NCI-H1436 (cell line): ENCODE measurements at regions not wholly inside any gene's neighbourhood (a gene's known extent, or its start where the extent isn't known, plus 50 kb on each side); places are given as distances from the start of the nearest gene placed in this dataset.

ENCODE experiments used
- DNase-seq: peaks from one replicate; lab custom pipeline; 2025; lab: John Stamatoyannopoulos, UW

DNA sequence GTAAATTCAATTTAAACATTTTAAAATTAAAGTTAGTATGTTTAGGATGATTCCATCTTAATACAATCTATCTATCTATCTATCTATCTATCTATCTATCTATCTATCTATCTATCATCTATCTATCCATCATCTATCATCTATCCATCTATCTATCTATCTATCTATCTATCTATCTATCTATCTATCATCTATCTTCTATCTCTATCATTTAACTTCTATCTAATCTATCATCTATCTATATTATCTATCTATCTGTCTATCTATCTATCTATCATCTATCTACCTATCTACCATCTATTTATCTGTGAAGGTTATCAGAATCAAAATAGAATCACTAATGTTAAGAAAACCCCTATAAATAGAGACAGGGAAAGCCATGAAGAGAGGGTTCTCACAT lies 78.3 kb downstream of the RAMP3 start:
- no peak for DNase-seq

DNA sequence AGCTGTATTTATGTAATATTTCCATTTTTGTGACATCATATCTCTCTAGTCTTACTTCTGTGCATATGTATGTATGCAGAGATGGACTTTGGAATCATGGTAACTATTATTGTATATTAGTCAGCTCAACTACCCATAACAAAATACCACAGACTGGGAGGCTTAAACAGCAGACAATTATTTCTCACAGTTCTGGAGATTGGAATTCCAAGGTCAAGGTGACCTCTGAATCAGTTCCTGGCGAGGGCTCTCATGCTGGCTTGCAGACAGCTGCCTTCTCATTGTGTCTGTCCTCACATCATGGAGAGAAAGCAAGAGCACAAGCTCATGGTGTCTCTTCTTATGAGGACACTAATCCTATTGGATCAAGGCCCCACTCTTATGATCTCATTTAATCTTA lies 79.1 kb downstream of the RAMP3 start:
- no peak for DNase-seq

DNA sequence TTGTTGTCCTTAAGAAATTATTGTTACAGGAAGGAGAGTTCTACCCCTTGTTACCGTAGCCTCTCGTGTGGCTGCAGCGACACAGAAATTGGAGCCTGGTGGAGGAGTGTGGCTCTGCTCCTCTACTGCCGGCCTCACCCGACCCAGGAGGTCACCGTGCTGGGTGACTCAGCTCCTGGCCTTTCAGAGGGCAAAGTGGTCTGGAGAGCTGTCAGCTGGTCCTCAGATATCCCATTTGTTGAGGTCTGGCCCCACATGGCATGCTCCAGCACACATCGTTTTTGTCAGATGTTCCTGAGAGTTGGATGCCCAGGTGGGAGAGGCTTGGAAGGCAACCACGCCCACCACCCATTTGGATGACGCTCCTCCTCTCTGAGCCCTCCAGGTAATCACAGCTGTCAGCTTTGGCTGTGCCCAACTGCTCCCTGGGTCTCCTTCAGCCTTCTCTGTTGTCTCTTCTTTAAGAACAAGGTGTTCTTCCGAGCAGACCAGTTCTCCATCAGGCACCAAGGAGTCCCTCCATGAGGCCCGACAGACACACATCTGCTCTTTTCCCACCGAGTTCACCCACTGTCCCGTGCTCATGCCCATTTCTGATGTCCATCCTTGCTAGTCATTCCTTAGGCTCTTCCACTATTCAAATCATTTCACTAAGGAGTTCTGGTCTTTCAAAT lies 80.3 kb downstream of the RAMP3 start:
- no peak for DNase-seq

DNA sequence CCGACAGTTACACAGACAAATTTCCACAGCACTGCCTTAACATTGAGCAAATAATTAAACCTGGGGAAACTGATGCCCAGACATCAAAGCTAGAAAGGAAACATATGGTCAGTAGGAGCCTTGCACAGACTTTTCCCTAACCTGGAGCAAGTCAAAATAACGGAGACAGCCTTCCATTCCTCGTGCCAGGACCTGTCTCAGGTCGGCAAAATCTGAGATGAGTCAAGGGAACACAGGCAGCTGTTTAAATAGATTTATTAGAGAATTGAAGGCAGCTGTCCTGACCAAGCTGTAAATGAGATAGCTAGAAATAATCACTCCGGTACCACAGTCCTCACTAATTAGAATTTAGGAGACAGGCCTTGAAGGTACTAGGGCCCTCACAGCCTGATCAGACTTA lies 81.2 kb downstream of the RAMP3 start:
- no peak for DNase-seq

DNA sequence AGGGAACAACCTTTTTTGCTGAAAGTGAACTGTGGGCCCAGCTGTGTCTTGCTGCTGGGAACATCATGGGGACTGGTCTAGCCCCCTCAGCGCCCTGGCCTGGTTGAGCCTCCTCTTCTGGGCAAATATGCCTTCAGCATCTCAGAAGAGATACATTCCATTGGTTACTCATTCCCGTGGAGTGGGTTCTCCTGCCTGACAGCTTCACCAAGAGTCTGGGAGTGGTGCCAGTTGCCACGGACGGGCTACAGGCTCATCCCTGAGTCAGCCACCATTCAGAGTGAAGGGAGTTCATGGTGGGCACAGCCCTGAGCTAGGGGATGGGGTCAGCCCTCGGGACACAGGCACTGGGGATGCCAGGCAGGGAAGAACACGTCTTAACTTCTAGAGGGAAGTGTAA lies 81.9 kb downstream of the RAMP3 start:
- DNase-seq: no peak

DNA sequence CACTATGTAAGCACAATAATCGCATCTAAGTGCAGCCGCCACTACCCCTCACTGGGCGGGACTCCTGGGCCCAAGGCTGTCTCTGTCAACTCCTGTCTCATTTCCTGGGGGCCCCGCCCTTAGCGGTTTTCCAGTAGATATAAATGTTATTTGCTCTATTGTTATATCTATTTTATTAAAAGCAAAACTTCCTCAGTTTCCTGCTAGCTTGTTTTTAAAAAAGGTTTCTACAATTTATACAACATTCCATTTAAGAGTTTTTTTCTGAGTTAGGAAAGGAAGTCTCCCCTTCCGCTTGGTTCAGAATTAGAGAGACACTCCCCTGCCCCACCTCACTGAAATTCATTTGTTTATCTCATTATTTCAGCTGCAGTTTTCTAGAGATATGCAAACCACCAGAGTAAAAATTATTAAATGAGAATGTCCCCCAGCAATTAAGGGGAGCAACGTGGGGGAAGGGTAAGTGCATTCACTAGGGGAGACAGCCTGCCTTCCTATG lies 82.7 kb downstream of the RAMP3 start:
- no peak for DNase-seq

DNA sequence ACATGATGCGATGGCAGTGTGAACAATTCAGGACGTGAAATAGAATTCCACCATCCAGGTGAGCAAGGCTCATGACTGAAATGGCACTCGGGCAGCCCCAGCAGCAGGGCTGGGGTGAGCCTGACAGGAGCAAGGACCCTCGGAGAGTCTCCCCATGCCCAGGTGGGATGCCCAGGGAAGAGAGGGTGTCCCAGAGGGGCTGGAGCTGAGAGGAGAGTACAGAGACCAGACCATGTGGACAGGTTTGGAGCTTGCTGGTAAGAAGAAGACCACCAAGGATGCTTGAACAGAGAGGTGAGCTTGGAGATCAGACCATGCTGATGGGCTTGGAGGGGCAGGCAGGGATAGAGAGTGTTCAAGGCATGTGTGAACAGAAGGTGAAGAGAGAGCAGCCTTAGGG lies 83.3 kb downstream of the RAMP3 start:
- DNase-seq: no peak

DNA sequence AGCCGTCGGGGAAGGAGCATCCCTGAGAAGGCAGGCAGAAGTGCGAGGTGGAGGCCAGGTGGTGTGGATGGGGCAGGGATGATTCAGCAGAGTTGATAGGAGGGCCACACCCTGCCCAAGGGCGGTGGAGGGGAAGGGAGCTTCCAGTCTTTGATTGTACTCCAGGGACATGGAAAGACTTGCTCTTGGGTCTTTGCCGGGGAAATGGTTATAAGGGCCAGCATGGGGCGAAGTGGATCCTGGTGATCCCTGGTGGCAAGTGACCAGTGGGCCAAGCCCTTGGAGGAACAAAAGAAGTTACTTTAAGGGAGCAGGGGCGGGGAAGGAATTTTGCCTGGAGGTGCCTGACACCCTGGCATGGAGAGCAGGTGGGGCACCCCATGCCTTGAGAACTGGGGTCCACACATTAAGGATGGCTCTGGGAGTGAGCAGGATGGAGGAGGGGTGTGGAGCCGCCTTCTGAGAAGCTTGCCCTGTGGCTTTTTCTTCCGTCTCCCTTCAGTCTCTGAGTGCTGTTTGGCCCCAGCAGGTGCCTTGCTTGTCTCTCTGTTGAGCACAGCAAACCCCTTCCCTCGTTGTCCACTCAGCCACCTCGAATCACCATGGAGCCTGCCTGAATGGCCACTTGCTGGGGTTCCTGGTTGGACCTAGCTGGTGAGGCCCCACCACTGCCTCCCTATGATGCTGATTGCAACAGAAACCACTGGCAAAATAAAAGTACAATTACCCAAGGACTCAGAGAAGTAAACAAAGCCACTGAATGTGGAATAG lies 83.9 kb downstream of the RAMP3 start:
- DNase-seq: no peak

DNA sequence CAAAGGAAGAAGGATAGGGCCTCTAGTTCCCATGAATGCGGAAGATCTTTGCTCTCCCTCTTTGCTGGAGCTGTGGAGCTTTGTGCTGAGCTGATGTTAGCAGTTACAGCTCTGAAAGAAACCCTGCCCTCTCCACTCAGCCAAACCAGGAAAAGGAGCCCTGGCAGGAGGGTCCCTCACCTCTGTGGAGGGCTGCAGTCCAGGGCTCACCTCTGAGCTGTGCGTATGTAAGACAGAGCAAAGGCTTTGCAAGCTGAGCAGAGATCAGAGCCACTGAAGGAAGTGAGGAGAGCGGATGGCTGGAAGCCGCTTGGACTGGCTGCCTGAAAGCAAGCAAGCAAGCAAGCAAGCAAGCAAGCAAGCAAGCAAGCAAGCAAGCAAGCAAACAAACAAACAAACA lies 84.7 kb downstream of the RAMP3 start:
- DNase-seq: no peak

DNA sequence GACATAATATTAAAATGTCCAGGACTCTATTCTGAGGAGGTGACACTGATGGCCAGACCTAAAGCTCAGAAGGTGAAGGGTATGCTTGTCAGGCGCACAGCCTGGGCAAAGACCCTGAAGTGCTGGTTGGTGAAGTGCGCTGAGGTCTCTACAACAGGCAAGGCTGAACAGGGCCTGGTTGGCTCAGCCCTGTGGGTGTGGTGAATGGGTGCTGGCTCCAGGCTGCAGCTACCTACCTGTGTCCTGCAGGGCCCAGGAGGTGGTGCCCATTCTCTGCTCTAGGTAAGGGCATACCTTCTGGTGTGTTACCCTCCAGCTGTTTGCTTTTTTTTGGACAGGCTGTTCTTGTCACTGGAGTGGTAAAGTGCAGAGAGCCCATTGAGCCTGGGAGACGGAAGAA lies 85.1 kb downstream of the RAMP3 start:
- DNase-seq: no peak

DNA sequence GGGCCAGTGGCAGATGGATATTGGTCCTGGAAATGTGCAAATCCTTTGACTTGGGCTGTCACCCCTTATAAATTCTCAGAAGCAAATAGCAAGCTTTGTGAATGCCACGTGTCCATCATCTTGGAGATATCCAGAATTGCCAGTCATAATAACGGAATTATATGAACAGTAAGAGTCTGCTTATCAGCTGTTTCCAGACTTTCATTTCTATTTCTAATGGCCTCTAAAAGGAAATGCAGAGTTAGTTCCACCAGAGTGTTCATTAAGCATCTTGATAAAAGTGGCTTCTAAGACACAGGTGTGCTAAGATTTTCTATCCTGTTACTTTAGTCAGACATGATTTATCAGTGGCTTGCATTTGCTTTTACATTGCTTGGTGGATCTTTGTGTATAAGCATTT lies 87.4 kb downstream of the RAMP3 start:
- no peak for DNase-seq

DNA sequence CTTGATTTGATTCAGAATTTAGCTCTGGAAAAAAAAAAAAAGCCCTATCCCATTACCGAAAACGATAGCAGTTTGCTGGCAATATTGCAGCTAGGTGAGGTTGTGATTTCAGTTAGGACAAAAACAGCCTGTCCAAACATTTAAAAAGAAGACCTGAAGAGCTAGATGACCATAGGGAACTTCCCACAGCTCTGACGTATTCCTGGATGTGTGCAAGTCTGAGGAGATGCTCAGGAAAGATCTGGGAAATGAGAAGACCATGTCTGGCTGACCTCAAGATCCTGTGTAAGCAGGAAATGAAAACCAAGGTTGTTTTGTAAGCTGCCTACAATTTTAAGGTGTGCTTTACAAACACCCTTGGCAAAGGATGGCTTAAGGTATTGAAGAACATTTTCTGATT lies 88.7 kb downstream of the RAMP3 start:
- no peak for DNase-seq

DNA sequence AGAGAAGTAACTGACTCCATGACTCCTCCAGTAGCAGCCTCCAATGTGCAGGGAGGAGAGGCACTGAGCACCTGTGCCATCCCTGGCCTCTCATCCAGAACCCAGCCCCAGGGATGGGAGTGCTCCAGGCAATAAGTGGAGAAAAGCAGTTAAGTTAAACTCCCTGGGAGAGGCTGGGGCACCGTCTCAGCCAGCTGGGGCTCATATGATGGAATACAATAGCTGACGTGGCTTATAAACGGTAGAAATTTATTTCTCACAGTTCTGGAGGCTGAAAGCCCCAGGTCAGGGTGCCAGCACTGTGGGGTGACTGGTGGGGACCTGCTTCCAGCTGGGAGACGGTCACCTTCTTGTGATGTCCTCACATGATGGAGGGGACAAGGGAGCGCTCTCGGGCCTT lies 94.7 kb downstream of the RAMP3 start:
- DNase-seq: no peak

DNA sequence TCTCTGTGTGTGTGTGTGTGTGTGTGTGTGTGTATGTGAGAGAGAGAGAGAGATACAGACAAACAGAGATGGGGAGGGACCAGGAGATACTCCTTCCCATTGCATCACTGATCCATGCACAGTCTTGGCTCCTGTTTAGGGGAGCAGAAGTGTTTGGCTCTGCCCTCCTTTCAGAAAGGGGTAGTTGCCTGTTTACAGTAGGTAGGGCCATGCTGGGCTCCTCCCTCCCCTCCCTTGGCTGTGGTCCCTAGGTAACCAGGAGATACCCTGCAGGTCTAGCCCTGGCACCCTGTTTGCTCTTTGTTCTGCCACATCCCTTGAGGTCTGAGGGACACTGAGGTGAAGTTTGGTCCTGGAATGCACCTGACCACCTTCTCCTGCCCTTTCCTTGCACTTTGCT lies 95.3 kb downstream of the RAMP3 start:
- no peak for DNase-seq

DNA sequence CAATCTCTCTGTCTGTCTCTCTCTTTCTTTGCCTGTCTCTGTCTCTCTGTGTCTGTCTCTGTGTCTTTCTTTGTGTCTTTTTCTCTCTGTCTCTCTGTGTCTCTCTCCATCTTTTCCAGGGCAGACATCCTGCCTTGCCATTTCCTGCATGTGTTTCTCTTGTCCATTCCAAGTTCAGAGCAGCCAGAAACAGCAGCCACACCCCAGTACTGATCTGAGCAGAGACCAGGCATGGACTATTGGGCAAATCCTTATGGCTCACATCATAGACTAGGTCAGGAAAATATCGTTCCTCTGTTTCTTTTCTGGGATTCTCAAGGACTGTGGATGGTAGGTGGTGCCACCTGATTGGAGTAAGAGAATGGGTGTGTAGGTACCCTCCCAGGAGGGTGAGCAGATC lies 95.8 kb downstream of the RAMP3 start:
- no peak for DNase-seq

DNA sequence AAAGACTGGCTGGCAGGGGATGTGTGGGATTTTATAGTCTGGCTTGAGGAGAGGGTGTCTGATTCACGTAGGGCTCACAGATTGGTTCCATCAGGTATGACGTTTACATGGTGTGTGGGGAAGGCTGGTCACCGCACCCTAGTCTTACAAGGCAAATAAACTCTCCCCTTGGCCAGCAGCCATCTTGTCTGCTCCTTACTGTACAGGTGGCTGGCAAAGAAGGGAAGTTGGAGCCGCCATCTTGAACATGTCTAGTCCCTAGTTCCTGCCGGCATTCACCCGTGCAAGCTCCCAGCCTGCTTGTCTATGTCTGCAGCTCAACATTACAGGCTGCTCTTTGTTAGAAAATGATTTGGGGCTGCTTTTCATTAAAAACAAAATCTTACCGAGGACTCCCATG lies 97.6 kb downstream of the RAMP3 start:
- no peak for DNase-seq

DNA sequence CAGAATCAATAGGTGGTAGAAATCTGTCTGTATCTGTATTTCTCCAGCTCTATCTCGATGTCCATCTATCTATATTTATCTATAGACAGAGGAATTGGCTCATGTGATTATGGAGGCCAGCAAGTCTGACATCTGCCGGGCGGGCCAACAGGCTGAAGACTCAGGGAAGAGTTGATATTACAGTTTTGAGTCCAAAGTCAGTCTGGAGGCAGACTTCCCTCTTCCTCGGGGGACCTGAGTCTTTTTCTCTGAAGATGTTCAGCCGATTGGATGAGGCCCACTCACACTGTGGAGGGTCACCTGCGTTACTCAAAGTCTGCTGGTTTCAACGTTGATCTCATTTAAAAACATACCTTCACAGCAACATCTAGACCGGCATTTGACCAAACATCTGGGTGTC lies 98.7 kb downstream of the RAMP3 start:
- no peak for DNase-seq

DNA sequence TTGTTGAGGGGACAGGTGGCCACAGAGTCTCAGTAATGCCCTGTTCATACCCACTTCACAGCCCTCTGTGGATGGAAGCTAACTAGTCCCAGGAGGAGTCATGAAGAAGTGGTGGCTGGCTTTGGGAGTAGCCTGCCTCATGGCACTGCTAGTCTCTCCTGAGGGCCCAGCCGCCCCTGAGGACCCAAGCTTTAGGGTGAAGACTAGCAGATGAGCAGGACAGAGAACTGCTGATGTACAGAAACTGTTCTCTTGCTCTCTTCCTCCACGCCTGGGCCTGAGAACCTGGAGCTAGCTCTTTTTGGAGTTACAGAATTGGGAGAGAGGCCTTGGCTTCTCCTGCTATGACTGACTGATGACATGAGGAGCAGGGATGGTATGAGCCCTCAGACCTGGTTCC lies 99.2 kb downstream of the RAMP3 start:
- DNase-seq: no peak

DNA sequence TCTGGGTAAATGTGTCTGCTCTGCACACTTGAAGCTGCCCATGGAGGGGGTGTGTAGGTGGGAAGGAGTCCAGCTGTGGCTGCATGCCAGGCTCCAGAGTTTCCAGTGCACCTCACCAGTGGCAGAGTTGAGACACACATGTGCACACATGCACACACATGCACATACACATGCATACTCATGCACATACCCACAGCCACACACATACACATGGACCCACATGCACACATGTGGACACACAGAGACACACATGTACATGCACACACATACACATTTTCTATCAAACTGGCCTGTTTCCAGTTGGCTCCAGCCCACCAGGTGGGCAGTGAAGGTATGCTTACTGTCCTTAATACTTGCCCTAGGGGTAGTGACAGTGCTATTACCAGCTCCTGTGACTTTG lies 99.7 kb downstream of the RAMP3 start:
- no peak for DNase-seq

DNA sequence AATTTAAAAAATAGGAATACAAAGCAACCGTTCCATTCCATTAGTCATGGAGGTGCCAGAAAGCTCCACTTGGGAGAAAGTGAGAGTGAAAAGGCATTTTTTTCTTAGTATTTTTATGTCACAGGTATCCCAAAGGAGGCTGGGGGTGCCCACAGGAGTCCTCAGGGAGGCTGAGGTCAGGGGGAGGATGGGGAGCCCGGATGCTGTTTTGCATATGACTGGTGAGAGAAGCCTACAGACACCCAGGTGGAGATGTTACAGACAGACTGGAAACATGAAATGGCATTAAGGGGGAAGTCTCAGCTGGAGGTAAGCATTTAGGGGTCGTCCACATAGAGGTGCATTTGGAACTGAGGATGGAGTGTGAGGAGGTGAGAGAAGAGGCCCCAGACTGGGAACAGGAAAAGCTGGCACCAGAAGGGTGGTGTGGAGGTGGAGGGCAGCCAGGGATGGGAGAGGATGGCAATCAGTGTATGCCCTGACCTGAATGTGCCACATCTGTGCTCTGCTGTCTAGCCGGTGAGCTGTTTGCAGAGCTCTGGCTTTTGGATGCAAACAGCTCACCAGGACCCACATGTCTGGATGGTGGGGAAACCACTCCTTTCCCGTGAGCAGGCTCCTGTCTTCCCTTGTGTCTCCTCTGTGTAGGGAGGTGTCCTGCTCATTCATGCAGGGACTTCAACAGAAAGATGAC lies 101.1 kb downstream of the RAMP3 start:
- DNase-seq: no peak

DNA sequence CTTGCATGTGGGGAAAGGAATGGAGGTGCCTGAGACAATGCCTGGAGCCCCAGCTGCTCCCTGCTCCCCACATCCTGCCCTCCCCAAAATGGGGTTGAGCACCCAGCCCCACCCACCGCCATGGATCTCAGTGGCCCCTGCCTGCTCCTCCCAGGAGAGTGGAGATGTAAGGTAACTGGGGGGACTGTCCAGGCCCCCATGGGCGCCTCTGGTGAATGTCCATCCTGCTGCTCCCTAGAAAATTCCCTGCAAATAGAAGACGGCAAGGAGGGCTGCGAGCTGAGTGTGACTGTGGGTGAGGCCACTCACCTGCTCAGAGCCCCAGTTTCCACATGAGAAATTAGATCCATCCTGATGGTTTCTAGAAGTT lies 101.6 kb downstream of the RAMP3 start:
- no peak for DNase-seq

DNA sequence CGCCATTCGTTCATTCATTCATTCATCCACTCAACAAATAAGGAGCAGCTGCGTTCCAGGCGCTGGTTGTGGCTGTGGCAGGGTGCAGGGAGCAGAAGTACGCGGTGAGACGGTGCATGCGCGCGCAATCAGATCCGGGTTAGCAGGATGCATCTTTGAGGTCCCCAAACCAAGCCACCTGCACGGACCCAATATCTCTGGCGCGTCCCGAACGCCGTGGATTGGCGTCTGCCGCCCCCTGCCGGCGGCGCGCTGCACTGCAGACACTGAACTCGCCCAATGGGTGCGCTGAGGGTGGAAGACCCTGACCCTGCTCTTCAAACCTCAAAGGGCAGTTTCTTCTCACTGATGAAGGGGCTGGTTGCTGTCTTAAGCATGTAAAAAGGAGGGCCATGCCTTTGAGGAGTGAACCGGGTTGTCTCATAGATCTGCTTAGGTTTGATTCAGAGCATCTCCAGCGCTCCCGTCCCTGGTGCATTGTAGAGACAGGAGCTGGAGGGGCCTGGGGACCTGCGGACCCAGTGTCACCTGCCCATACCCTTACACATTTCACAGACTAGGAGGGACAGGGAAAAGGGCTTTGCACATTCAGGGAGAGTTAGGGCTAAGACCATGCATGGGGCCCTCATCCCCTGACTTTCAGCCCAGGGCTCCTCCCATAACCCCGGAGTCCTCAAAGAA lies 102.5 kb downstream of the RAMP3 start:
- DNase-seq: no peak

DNA sequence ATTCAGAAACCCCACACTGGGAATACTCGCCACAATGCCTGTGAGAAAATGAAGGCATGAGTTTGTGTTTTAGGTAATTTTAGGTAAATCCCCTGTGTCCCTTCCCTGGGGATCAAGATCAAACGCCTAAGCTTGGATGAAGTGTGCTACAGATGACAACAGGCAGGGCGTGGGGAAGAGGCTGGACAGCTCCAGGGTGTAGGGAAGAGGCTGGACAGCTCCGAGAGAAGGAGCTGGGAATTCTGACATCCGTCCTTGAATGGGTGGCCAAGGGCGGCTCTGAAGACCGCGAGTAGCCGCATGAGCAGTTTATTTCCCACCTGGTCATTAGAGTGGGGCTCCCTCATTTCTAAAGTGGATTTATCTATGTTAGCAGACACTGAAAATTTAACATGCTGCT lies 109.7 kb downstream of the RAMP3 start:
- DNase-seq: no peak
